ENCODE measurements at regions not wholly inside any gene's neighbourhood (a gene's known extent, or its start where the extent isn't known, plus 50 kb on each side); places are given as distances from the start of the nearest gene placed in this dataset.

- TF ChIP-seq, protein P1, sequence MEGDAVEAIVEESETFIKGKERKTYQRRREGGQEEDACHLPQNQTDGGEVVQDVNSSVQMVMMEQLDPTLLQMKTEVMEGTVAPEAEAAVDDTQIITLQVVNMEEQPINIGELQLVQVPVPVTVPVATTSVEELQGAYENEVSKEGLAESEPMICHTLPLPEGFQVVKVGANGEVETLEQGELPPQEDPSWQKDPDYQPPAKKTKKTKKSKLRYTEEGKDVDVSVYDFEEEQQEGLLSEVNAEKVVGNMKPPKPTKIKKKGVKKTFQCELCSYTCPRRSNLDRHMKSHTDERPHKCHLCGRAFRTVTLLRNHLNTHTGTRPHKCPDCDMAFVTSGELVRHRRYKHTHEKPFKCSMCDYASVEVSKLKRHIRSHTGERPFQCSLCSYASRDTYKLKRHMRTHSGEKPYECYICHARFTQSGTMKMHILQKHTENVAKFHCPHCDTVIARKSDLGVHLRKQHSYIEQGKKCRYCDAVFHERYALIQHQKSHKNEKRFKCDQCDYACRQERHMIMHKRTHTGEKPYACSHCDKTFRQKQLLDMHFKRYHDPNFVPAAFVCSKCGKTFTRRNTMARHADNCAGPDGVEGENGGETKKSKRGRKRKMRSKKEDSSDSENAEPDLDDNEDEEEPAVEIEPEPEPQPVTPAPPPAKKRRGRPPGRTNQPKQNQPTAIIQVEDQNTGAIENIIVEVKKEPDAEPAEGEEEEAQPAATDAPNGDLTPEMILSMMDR (IDR thresholded peaks at IDR 0.05; ENCODE audit: control extremely low read depth, extremely low read depth, low read depth, missing control alignments) = no peak
- CTCF ChIA-PET = no interaction called here
- no peak for DNase-seq (ENCODE audit: extremely low spot score)
- POLR2A ChIA-PET = no interaction called here
Measured at GRCh38 chr7:156492170-156492569, 148.4 kb upstream of the RNF32 start.

DNA sequence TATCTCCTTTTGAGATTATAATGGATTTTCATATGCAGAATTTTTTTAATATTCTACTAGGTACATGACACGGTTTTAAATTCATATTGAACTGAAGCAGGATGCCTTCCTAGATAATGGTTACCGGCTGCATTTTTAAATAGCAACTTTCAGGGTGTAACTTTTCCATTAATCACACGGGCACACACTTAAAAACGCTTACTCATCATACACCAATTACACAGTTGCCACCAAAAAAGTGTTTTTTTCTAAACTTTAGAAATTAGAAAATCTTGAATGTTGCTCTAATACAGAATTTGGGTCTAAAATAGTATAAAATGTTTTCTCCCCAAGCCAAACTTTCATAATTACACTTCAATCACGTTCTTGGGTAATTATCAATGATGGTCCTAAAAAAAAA lies 149.1 kb upstream of the RNF32 start:
- ChIA-PET CTCF (no interaction called here), POLR2A (no interaction called here)
- DNase-seq (ENCODE audit: extremely low spot score) = no peak
- TF ChIP-seq, protein P1 (IDR thresholded peaks at IDR 0.05; ENCODE audit: control extremely low read depth, extremely low read depth, low read depth, missing control alignments) = no peak

DNA sequence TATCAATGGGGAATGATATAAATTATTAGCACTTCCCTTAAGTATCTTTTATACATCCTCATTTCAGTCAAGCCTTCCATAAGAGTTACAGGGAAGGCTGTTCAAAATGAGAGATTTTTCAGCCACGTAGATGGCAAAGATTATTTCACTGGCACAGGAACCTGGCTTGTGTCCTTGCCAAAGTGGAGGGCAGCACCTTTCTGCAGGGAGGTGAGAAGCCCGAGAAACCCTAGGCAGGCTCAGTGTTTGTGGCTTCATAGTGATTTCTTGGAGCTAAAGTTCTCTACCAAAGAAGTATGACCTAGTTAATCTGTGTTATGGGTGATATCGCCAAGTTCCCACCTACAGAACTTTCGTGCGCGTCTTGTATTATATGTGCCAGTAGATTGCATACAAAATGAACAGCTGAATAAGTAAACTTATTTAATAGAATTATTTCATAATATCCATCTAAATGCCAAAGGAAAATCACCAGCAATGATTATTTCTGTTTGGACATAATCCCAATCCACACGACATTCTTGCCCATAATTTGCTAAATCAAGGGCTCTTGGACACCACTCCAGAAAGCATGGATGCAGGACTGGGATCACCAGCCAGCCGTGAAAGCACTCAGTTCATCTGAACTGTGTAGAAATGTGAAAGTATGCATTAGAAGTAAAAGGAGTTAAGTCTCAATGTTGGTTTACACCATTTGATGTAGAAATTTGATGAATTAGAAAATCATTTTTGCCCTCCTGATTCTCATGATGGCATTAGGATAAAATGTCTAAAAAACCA lies 150.4 kb upstream of the RNF32 start:
- CTCF ChIA-PET = no interaction called here
- POLR2A ChIA-PET = no interaction called here
- DNase-seq (ENCODE audit: extremely low spot score) = no peak
- TF ChIP-seq, protein P1 (IDR thresholded peaks at IDR 0.05; ENCODE audit: control extremely low read depth, extremely low read depth, low read depth, missing control alignments) = no peak

- no peak for DNase-seq (ENCODE audit: extremely low spot score)
- POLR2A ChIA-PET = no interaction called here
Measured at GRCh38 chr7:156487811-156488533, 152.6 kb upstream of the RNF32 start.

GRCh38 chr7:156480671-156481070 lies 159.9 kb upstream of the RNF32 start:
- no peak for DNase-seq (ENCODE audit: extremely low spot score)

More at GRCh38 chr7:156487811-156488533, 152.6 kb upstream of the RNF32 start:
- TF ChIP-seq, protein P1 (IDR thresholded peaks at IDR 0.05; ENCODE audit: control extremely low read depth, extremely low read depth, low read depth, missing control alignments) = no peak
- CTCF ChIA-PET = no interaction called here

GRCh38 chr7:156479596-156479995 lies 161.0 kb upstream of the RNF32 start:
- no peak for DNase-seq (ENCODE audit: extremely low spot score)
- TF ChIP-seq, protein P1 (IDR thresholded peaks at IDR 0.05; ENCODE audit: control extremely low read depth, extremely low read depth, low read depth, missing control alignments) = no peak
- ChIA-PET POLR2A (no interaction called here), CTCF (interaction anchor here (1.2 kb wide), 1 partner anchor 16 kb away, joined by 3 read pairs; no protein-coding TSS in a partner anchor)

More at GRCh38 chr7:156480671-156481070, 159.9 kb upstream of the RNF32 start:
- ChIA-PET POLR2A (no interaction called here), CTCF (interaction anchor here (1.2 kb wide), 1 partner anchor 17 kb away, joined by 3 read pairs; no protein-coding TSS in a partner anchor)
- TF ChIP-seq, protein P1 (IDR thresholded peaks at IDR 0.05; ENCODE audit: control extremely low read depth, extremely low read depth, low read depth, missing control alignments) = no peak
